Esophagus squamous epithelium (tissue), 5 donors: ENCODE measurements at regions not wholly inside any gene's neighbourhood (a gene's known extent, or its start where the extent isn't known, plus 50 kb on each side); places are given as distances from the start of the nearest gene placed in this dataset.
"Not testable (repeated sequence)": the region's sequence is repeated elsewhere in the genome, so short reads cannot be mapped to it uniquely, and the experiment has no call there.

Experiments
- DNase-seq: peaks from one replicate; lab custom pipeline; 2025; lab: John Stamatoyannopoulos, UW
- H3K27ac ChIP-seq, 4 donors: fragments of 200-600 bp; sonication (generic); one replicate each; pipeline ENCODE4 v1.5.1; 2016 to 2019; ENCODE audit warnings: mild to moderate bottlenecking in 1 of 4
- H3K27me3 ChIP-seq, 4 donors: fragments of 200-600 bp; sonication (generic); 1 replicate in 3 of 4; 2 replicates in 1 of 4; pipeline versions ENCODE4 v1.5.1 to v1.6.0; 2017 to 2021; ENCODE audit warnings: antibody characterized with exemption in 1 of 4
- H3K36me3 ChIP-seq, 3 donors: fragments of 200-600 bp; sonication (generic); one replicate each; pipeline ENCODE4 v1.5.1; 2016 to 2019
- H3K4me1 ChIP-seq, 3 donors: fragments of 200-600 bp; sonication (generic); one replicate each; pipeline ENCODE4 v1.5.1; 2017 to 2019
- H3K4me3 ChIP-seq, 4 donors: fragments of 200-600 bp; sonication (generic); 1 replicate in 3 of 4; 2 replicates in 1 of 4; pipeline ENCODE4 v1.5.1; 2016 to 2019; ENCODE audit warnings: mild to moderate bottlenecking in 2 of 4, moderate library complexity in 1 of 4
- H3K9me3 ChIP-seq, 3 donors: fragments of 200-600 bp; sonication (generic); one replicate each; pipeline ENCODE4 v1.5.1; 2016 to 2019
- CTCF ChIP-seq, 6 experiments: fragments of 450-650 bp in 4 of 6; fragments of 200-600 bp in 2 of 6; sonication (generic) in 2 of 6; IDR thresholded peaks; one replicate each; pipeline ENCODE4 v1.5.1; 2016 to 2019; ENCODE audit warnings: antibody characterized with exemption in 6 of 6, mild to moderate bottlenecking in 4 of 6, moderate library complexity in 4 of 6
- POLR2A ChIP-seq, 4 donors: fragments of 450-650 bp; IDR thresholded peaks; one replicate each; pipeline ENCODE4 v1.6.1; 2017; ENCODE audit warnings: antibody characterized with exemption in 4 of 4, mild to moderate bottlenecking in 4 of 4, moderate library complexity in 3 of 4
- WGBS, 2 donors: methylation state at CpG; one replicate each; pipeline ENCODE4 v1.1.5; 2018; 5-methylcytosine and 5-hydroxymethylcytosine counted together
- intact Hi-C: fragments of 100-400 bp; cut with DNase I; formaldehyde crosslinking; loops from one replicate; pipeline ENCODE4 v1.15.0; 2022
- small RNA-seq, 4 donors: library from RNA; depleted of rRNA; stranded (forward); fragments of <200 nt; gene quantifications; one replicate each; pipeline ENCODE3, GENCODE V24; 2016
- donor health status: DM: yes; HTN: yes; CAD: no.

- peak overlapping the region; percentile 92 to 97 (median 95) for H3K27ac ChIP-seq
- WGBS, 2 donors: 2% methylated on average over 23 of the region's 30 CpGs; no CpG with 5 or more reads in 1 of the 2 donors
- H3K4me3 ChIP-seq: peak overlapping the region; percentile 61 to 86 (median 78)
- DNase-seq, H3K27me3 ChIP-seq, intact Hi-C loops, H3K9me3 ChIP-seq, H3K36me3 ChIP-seq: not testable (repeated sequence)
- H3K4me1 ChIP-seq: peaks cover 5 to 25% (median 8%) of the 10 kb centered on the region in 3 donors
Observed at GRCh38 chr3:125915437-125915787, 53.6 kb upstream of the ROPN1B start.

- intact Hi-C loops, H3K9me3 ChIP-seq, H3K36me3 ChIP-seq, H3K27me3 ChIP-seq: not testable (repeated sequence)
- Histone ChIP-seq H3K4me1 (peaks cover 5 to 25% (median 8%) of the 10 kb centered on the region in 3 donors), H3K27ac (peak overlapping the region; percentile 92 to 97 (median 95)), H3K4me3 (peak overlapping the region; percentile 61 to 86 (median 78))
- DNase-seq: peak; percentile 99
- 0 to 5% methylated on average over 9 to 21 of the region's 40 CpGs for WGBS, 2 donors
- TF ChIP-seq POLR2A (IDR thresholded peaks at IDR 0.05): peak in 3 of 4 donors; percentile 37 to 79 (median 63)
Observed at GRCh38 chr3:125915792-125916375, 53.1 kb upstream of the ROPN1B start.

GRCh38 chr3:125916376-125916978 is 52.5 kb upstream of the ROPN1B start:
- peak overlapping the region; percentile 70 to 86 (median 78) for H3K4me3 ChIP-seq
- peaks cover 5 to 25% (median 8%) of the 10 kb centered on the region in 3 donors for H3K4me1 ChIP-seq
- intact Hi-C loops: no loop called here
- TF ChIP-seq CTCF (IDR thresholded peaks at IDR 0.05) (peak in 2 of 6 experiments; percentile 10 to 36), POLR2A (IDR thresholded peaks at IDR 0.05) (peak in 1 of 4 donors; percentile 13)
- H3K27me3 ChIP-seq: no peaks in the 10 kb centered on the region
- peak overlapping the region; percentile 92 to 97 (median 95) for H3K27ac ChIP-seq
- no peaks in the 10 kb centered on the region for H3K9me3 ChIP-seq
- no peaks in the 10 kb centered on the region for H3K36me3 ChIP-seq
- peak; percentile 99 for DNase-seq
- WGBS, 2 donors: 0% methylated on average over 2 of the region's 58 CpGs; no CpG with 5 or more reads in 1 of the 2 donors

- peaks cover 5 to 25% (median 8%) of the 10 kb centered on the region in 3 donors for H3K4me1 ChIP-seq
- DNase-seq, H3K27me3 ChIP-seq, H3K36me3 ChIP-seq, intact Hi-C loops, H3K9me3 ChIP-seq: not testable (repeated sequence)
- WGBS, 2 donors: 0 to 8% methylated on average over 2 to 3 of the region's 12 CpGs
- H3K4me3 ChIP-seq: peak overlapping the region; percentile 70 to 86 (median 78)
- H3K27ac ChIP-seq: peak overlapping the region; percentile 92 to 97 (median 95)
Observed at GRCh38 chr3:125917020-125917549, 51.9 kb upstream of the ROPN1B start.

GRCh38 chr3:125918024-125918423 is 51.0 kb upstream of the ROPN1B start:
- H3K27me3 ChIP-seq, H3K9me3 ChIP-seq, H3K27ac ChIP-seq, H3K36me3 ChIP-seq, intact Hi-C loops, DNase-seq, H3K4me3 ChIP-seq: not testable (repeated sequence)
- 85 to 100% methylated on average over 1 of the region's 1 CpG for WGBS, 2 donors
- peaks cover 5 to 20% (median 8%) of the 10 kb centered on the region in 3 donors for H3K4me1 ChIP-seq

- H3K36me3 ChIP-seq, H3K4me3 ChIP-seq, intact Hi-C loops, H3K27ac ChIP-seq, H3K9me3 ChIP-seq, H3K27me3 ChIP-seq, DNase-seq: not testable (repeated sequence)
- WGBS, 2 donors: 14 to 92% methylated on average over 1 to 5 of the region's 5 CpGs
- H3K4me1 ChIP-seq: peaks cover 5 to 20% (median 8%) of the 10 kb centered on the region in 3 donors
Observed at GRCh38 chr3:125918451-125918850, 50.5 kb upstream of the ROPN1B start.

- H3K27me3 ChIP-seq, intact Hi-C loops, H3K9me3 ChIP-seq, H3K27ac ChIP-seq, H3K36me3 ChIP-seq, DNase-seq, H3K4me3 ChIP-seq: not testable (repeated sequence)
- WGBS, 2 donors: 69% methylated on average over 1 of the region's 2 CpGs; no CpG with 5 or more reads in 1 of the 2 donors
- H3K4me1 ChIP-seq: peaks cover 5 to 20% (median 8%) of the 10 kb centered on the region in 3 donors
Observed at GRCh38 chr3:125918866-125919265, 50.1 kb upstream of the ROPN1B start.

Small RNA genes lying in the stretch of these regions (small RNA-seq; reads per million reads assigned to genes)
- gene AC092902.1 (0 reads per million in 4 donors), gene AF186996.2 (0 reads per million in 4 donors), gene AF186996.3 (0 reads per million in 4 donors), gene MIR548I1 (0 reads per million in 4 donors), gene SNRPCP11 (0 reads per million in 4 donors)
